Transverse colon (tissue), 4 donors: ENCODE measurements at regions not wholly inside any gene's neighbourhood (a gene's known extent, or its start where the extent isn't known, plus 50 kb on each side); places are given as distances from the start of the nearest gene placed in this dataset.

Experiments used
- DNase-seq: peaks from one replicate; pipeline ENCODE4 v3.0.0-alpha.2; 2019
- H3K27ac ChIP-seq, 4 donors: fragments of 200-600 bp; sonication (generic); 2 replicates each; pipeline ENCODE4 v1.5.1; 2016 to 2018; ENCODE audit warnings: inconsistent platforms in 4 of 4
- H3K27me3 ChIP-seq: fragments of 200-600 bp; sonication (generic); 2 replicates; pipeline ENCODE4 v1.5.1; 2017; ENCODE audit warnings: inconsistent platforms
- H3K36me3 ChIP-seq, 4 donors: fragments of 200-600 bp; sonication (generic); 2 replicates each; pipeline ENCODE4 v1.5.1; 2017 to 2019; ENCODE audit warnings: inconsistent platforms in 4 of 4
- H3K4me1 ChIP-seq, 4 donors: fragments of 200-600 bp; sonication (generic); 2 replicates each; pipeline ENCODE4 v1.5.1; 2017 to 2020; ENCODE audit warnings: inconsistent platforms in 4 of 4
- H3K4me3 ChIP-seq, 4 donors: fragments of 200-600 bp; sonication (generic); 1 replicate in 1 of 4; 2 replicates in 3 of 4; pipeline versions ENCODE4 v1.5.1 to v1.6.1; 2017 to 2019; ENCODE audit warnings: inconsistent platforms in 4 of 4
- H3K9me3 ChIP-seq, 2 donors: fragments of 200-600 bp; sonication (generic); 2 replicates each; pipeline ENCODE4 v1.5.1; 2017 to 2019; ENCODE audit warnings: inconsistent platforms in 2 of 2
- CTCF ChIP-seq, 5 experiments: fragments of 200-600 bp in 3 of 5; fragments of 450-650 bp in 2 of 5; sonication (generic) in 3 of 5; IDR thresholded peaks; 1 replicate in 2 of 5; 2 replicates in 3 of 5; pipeline ENCODE4 v1.5.1; 2016 to 2017; ENCODE audit warnings: antibody characterized with exemption in 5 of 5, inconsistent platforms in 3 of 5, mild to moderate bottlenecking in 2 of 5, moderate library complexity in 1 of 5
- EP300 ChIP-seq: sonication (generic); formaldehyde crosslinking; IDR thresholded peaks from one replicate; pipeline ENCODE4 v1.6.1; 2017; ENCODE audit warnings: antibody characterized with exemption, low read depth
- POLR2A ChIP-seq: fragments of 450-650 bp; IDR thresholded peaks from one replicate; pipeline ENCODE4 v1.6.1; 2016; ENCODE audit warnings: antibody characterized with exemption, mild to moderate bottlenecking, moderate library complexity
- POLR2AphosphoS5 ChIP-seq, 3 donors: sonication (generic); formaldehyde crosslinking; IDR thresholded peaks; one replicate each; pipeline ENCODE4 v1.6.1; 2016; ENCODE audit warnings: antibody characterized with exemption in 3 of 3
- WGBS, 2 donors: methylation state at CpG; one replicate each; pipeline ENCODE4 v1.1.5; 2018; ENCODE audit warnings: low coverage in 1 of 2; 5-methylcytosine and 5-hydroxymethylcytosine counted together
- in situ Hi-C, 4 donors: fragments of 200-750 bp; cut with MboI; loops; one replicate each; pipeline versions ENCODE4 v1.15.0 to v1.15.1; 2017; ENCODE audit warnings: low sequenced_read_pairs in 3 of 4, low pct_ligation_motif_present in 1 of 4, low pct_unique_long_range_greater_than_20kb in 1 of 4
- intact Hi-C: fragments of 100-400 bp; cut with DNase I; formaldehyde crosslinking; loops from one replicate; pipeline ENCODE4 v1.15.1; 2023; ENCODE audit warnings: low total_unique reads

DNA sequence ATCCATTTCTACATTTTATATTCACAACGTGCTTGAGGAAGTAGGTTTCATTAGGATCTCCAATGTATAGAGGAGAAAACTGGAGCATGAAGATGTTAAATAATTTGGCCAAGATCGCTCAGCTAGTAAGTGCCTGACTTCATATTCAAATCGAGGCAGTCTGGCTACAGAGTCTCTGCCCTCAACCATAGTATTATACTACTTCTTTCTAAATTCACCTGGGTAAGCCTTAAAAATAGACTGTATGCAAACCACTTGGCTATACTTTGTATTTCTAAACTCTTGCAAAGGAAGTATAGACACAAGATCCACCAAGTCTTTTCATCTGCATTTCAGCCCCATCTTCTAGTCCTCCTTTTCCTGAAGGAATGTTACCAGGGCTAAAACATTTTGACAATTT, 232.0 kb downstream of the PLK2 start:
- H3K4me1 ChIP-seq: no peaks in the 10 kb centered on the region
- no peak overlapping the region for H3K27ac ChIP-seq
- in situ Hi-C loops: no loop called here
- no peaks in the 10 kb centered on the region for H3K27me3 ChIP-seq
- H3K4me3 ChIP-seq: no peak overlapping the region
- no peak for DNase-seq
- H3K9me3 ChIP-seq: no peaks in the 10 kb centered on the region
- no peaks in the 10 kb centered on the region for H3K36me3 ChIP-seq
- intact Hi-C loops: no loop called here
- 69 to 77% methylated on average over 2 to 3 of the region's 3 CpGs for WGBS, 2 donors
- TF ChIP-seq POLR2AphosphoS5 (IDR thresholded peaks at IDR 0.05): no peak
- TF ChIP-seq CTCF (IDR thresholded peaks at IDR 0.05): no peak
- no peak for TF ChIP-seq POLR2A
- TF ChIP-seq EP300: no peak

DNA sequence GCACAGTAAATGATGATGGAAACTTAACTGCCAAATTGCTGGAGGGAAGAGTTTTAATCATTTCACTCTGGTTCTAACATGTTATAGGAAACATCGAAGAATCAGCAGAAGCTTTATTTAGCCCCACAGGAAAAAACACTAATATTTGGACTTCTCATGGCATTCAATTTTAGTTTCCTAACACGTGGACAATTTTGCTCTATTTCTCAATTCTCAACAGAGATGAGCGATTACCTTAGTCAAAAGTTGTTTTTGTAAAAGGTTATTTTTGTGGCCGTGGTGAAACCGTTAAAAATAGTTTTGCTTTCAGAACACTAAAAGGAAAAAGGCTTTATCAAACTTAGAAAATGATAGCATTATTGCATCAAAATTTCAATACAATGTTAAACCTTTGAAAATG, 235.2 kb downstream of the PLK2 start:
- Histone ChIP-seq H3K4me1 (no peaks in the 10 kb centered on the region), H3K36me3 (no peaks in the 10 kb centered on the region), H3K9me3 (no peaks in the 10 kb centered on the region), H3K27ac (no peak overlapping the region), H3K27me3 (no peaks in the 10 kb centered on the region), H3K4me3 (no peak overlapping the region)
- DNase-seq: no peak
- intact Hi-C loops: no loop called here
- TF ChIP-seq POLR2A: no peak
- no peak for TF ChIP-seq EP300
- TF ChIP-seq POLR2AphosphoS5 (IDR thresholded peaks at IDR 0.05): no peak
- no peak for TF ChIP-seq CTCF (IDR thresholded peaks at IDR 0.05)
- 57 to 63% methylated on average over 5 of the region's 5 CpGs for WGBS, 2 donors
- in situ Hi-C loops: no loop called here

- in situ Hi-C loops (no loop called here), intact Hi-C loops (no loop called here)
- no peaks in the 10 kb centered on the region for H3K4me1 ChIP-seq
- WGBS, 2 donors: 85 to 89% methylated on average over 4 of the region's 4 CpGs
- no peaks in the 10 kb centered on the region for H3K9me3 ChIP-seq
- no peak for DNase-seq
- TF ChIP-seq POLR2A: no peak
- no peak for TF ChIP-seq EP300
- TF ChIP-seq CTCF (IDR thresholded peaks at IDR 0.05): no peak
- no peak for TF ChIP-seq POLR2AphosphoS5 (IDR thresholded peaks at IDR 0.05)
- no peak overlapping the region for H3K27ac ChIP-seq
- H3K36me3 ChIP-seq: no peaks in the 10 kb centered on the region
- no peak overlapping the region for H3K4me3 ChIP-seq
- no peaks in the 10 kb centered on the region for H3K27me3 ChIP-seq
Observed at GRCh38 chr5:58224221-58224620, 235.7 kb downstream of the PLK2 start.

DNA sequence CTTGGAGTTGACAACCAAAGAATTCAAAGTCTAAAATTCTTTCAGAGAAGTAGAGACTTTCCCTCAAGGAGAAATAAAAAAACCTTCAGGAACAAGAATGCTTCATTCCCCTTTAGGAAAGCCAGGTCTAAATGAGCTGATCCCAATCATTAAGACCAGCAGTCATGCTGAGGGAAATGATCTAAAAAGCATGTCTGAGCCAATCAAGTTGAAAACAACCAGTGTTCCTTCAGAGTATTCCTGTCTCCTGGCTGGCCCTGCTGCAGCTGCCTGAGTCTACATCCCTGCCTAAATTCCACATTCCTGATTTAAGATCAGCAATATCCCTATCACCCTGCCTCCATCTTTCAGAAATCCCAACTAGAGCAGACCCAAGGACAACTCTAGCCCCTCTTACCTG, 244.5 kb downstream of the PLK2 start:
- TF ChIP-seq POLR2AphosphoS5 (IDR thresholded peaks at IDR 0.05) (no peak), EP300 (no peak), CTCF (IDR thresholded peaks at IDR 0.05) (no peak), POLR2A (no peak)
- no peaks in the 10 kb centered on the region for H3K4me1 ChIP-seq
- in situ Hi-C loops (no loop called here), intact Hi-C loops (no loop called here)
- H3K4me3 ChIP-seq: no peak overlapping the region
- DNase-seq: no peak
- H3K27me3 ChIP-seq: no peaks in the 10 kb centered on the region
- no peak overlapping the region for H3K27ac ChIP-seq
- H3K9me3 ChIP-seq: no peaks in the 10 kb centered on the region
- H3K36me3 ChIP-seq: no peaks in the 10 kb centered on the region
